Heart left ventricle (tissue), 16 donors: ENCODE measurements at regions not wholly inside any gene's neighbourhood (a gene's known extent, or its start where the extent isn't known, plus 50 kb on each side); places are given as distances from the start of the nearest gene placed in this dataset.
A peak's percentile ranks its signal among the peaks of the same experiment; 100 is the strongest.
"Not testable (repeated sequence)": the region's sequence is repeated elsewhere in the genome, so short reads cannot be mapped to it uniquely, and the experiment has no call there.

ENCODE experiments used
- ATAC-seq, 4 donors: fragments of 200-7000 bp; cut with Tn5 transposase; one replicate each; pipeline ENCODE4 v1.9.1; 2020 to 2022; ENCODE audit warnings: moderate library complexity in 4 of 4, mild to moderate bottlenecking in 3 of 4, moderate number of reproducible peaks in 1 of 4
- DNase-seq, 5 donors: peaks; one replicate each; pipeline ENCODE4 v3.0.0-alpha.2; 2020
- H3K27ac ChIP-seq, 12 donors: fragments of 200-600 bp; sonication (generic) in 4 of 12; one replicate each; pipeline versions ENCODE4 v1.5.0 to v1.8.0; 2016 to 2022; ENCODE audit warnings: mild to moderate bottlenecking in 2 of 12
- H3K27me3 ChIP-seq, 9 donors: fragments of 200-600 bp; sonication (generic) in 2 of 9; one replicate each; pipeline versions ENCODE4 v1.5.1 to v1.8.0; 2016 to 2022; ENCODE audit warnings: mild to moderate bottlenecking in 3 of 9
- H3K36me3 ChIP-seq, 9 donors: fragments of 200-600 bp; sonication (generic) in 2 of 9; one replicate each; pipeline versions ENCODE4 v1.5.0 to v1.8.0; 2018 to 2022; ENCODE audit warnings: mild to moderate bottlenecking in 2 of 9
- H3K4me1 ChIP-seq, 12 donors: fragments of 200-600 bp; sonication (generic) in 4 of 12; one replicate each; pipeline versions ENCODE4 v1.5.0 to v1.8.0; 2016 to 2022; ENCODE audit warnings: mild to moderate bottlenecking in 3 of 12
- H3K4me3 ChIP-seq, 12 donors: fragments of 200-600 bp; sonication (generic) in 4 of 12; one replicate each; pipeline versions ENCODE4 v1.5.0 to v1.8.0; 2017 to 2022; ENCODE audit warnings: mild to moderate bottlenecking in 9 of 12, moderate library complexity in 4 of 12
- H3K9me3 ChIP-seq, 12 donors: fragments of 200-600 bp; sonication (generic) in 4 of 12; one replicate each; pipeline versions ENCODE4 v1.5.0 to v1.8.0; 2016 to 2022; ENCODE audit warnings: mild to moderate bottlenecking in 1 of 12
- POLR2A ChIP-seq, 2 donors: fragments of 450-650 bp; IDR thresholded peaks; one replicate each; pipeline ENCODE4 v1.6.1; 2017; ENCODE audit warnings: antibody characterized with exemption in 2 of 2, mild to moderate bottlenecking in 2 of 2, moderate library complexity in 2 of 2
- WGBS, 4 donors: extraction: QIAGEN DNeasy Blood & Tissue Kit in 2 of 4; methylation state at CpG; one replicate each; pipeline versions ENCODE4 v1.1.5 to v1.1.7; 2013 to 2018; 5-methylcytosine and 5-hydroxymethylcytosine counted together
- intact Hi-C, 10 donors: fragments of 100-400 bp; cut with DNase I; formaldehyde crosslinking; loops; one replicate each; pipeline versions ENCODE4 v1.11.1 to v1.14.2; 2022
- TF ChIP-seq, protein P1 (sequence below), 12 donors: fragments of 200-600 bp; sonication (generic) in 4 of 12; IDR thresholded peaks; one replicate each; pipeline versions ENCODE4 v1.5.0 to v1.8.0; 2018 to 2022; ENCODE audit warnings: antibody characterized with exemption in 12 of 12, mild to moderate bottlenecking in 5 of 12
- donor health status: ischemic (EF 13 %, LVEDD 7.1; RV severe dilation, severe dysfunction).
- donor health status: healthy with polysubstance abuse.
- donor health status: DM: no; HTN: yes; CAD: no.
- donor health status: DM: no; HTN: no; CAD: no.
- donor health status: ischemic (EF 25% LVEDD 6.9; RV normal size, moderate dysfunction).
- donor health status: ischemic (EF 25% LVEDD 5.7; RV mildly dilated, moderate dysfunction).
- donor health status: healthy.
- donor health status: DM: yes; HTN: yes; CAD: no.
- donor health status: ischemic (EF 35%, LVEDD 5.7; RV mildly dilated, moderate dysfunction).
- donor health status: nonischemic (EF 11% LVEDD 7.7; RV severe dilation, severe dysfunction).
- donor health status: DM: yes; HTN: yes; CAD: no.
- donor health status: PGD.
- donor health status: ischemic (EF 29% LVEDD 5.4; RV normal size, mild dysfunction).
- donor health status: nonischemic (EF 23%, LVEDD 6.1; RV moderate dilation, normal function).

DNA sequence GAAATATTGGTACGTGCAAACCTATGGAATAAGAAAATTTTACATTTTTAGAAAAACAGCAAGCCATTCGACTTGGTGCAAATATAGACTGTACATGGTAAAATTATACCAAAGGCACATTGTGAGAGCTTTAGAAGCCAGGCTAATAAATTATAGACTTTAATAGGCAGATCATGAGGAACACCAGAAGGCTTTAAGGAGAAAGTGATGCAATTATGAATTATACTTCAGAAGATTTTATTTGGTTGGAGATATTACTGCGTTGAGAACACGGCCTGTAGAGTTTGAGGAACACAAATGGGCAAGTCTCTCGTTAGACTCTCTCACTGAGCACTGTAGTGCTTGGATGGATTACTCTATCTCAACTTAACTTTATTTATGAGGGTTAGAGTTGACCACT, 141.7 kb downstream of the MACC1 start:
- ATAC-seq: no peak
- no peaks in the 10 kb centered on the region for H3K9me3 ChIP-seq
- intact Hi-C loops: no loop called here
- no peak for TF ChIP-seq POLR2A (IDR thresholded peaks at IDR 0.05)
- TF ChIP-seq, protein P1, sequence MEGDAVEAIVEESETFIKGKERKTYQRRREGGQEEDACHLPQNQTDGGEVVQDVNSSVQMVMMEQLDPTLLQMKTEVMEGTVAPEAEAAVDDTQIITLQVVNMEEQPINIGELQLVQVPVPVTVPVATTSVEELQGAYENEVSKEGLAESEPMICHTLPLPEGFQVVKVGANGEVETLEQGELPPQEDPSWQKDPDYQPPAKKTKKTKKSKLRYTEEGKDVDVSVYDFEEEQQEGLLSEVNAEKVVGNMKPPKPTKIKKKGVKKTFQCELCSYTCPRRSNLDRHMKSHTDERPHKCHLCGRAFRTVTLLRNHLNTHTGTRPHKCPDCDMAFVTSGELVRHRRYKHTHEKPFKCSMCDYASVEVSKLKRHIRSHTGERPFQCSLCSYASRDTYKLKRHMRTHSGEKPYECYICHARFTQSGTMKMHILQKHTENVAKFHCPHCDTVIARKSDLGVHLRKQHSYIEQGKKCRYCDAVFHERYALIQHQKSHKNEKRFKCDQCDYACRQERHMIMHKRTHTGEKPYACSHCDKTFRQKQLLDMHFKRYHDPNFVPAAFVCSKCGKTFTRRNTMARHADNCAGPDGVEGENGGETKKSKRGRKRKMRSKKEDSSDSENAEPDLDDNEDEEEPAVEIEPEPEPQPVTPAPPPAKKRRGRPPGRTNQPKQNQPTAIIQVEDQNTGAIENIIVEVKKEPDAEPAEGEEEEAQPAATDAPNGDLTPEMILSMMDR (IDR thresholded peaks at IDR 0.05): no peak
- H3K27me3 ChIP-seq: no peaks in the 10 kb centered on the region
- no peaks in the 10 kb centered on the region for H3K4me1 ChIP-seq
- H3K36me3 ChIP-seq: no peaks in the 10 kb centered on the region
- no peak for DNase-seq
- WGBS, 4 donors: 83 to 86% (median 84%) methylated on average over 5 of the region's 5 CpGs
- peak overlapping the region in 1 of 12 donors; percentile 15 for H3K27ac ChIP-seq
- H3K4me3 ChIP-seq: no peak overlapping the region

DNA sequence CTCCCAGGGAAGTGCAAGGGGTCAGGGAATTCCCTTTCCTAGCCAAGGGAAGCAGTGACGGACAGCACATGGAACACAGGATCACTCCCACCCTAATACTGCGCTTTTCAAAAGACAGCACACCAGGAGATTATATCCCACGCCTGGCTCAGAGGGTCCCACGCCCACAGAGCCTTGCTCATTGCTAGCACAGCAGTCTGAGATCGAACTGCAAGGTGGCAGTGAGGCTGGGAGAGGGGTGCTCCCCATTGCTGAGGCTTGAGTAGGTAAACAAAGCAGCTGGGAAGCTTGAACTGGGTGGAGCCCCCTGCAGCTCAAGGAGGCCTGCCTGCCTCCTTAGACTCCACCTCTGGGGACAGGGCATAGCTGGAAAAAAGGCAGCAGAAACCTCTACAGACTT, 149.2 kb downstream of the MACC1 start:
- ATAC-seq, H3K27ac ChIP-seq, H3K4me1 ChIP-seq, H3K36me3 ChIP-seq, DNase-seq, intact Hi-C loops, H3K27me3 ChIP-seq, H3K4me3 ChIP-seq: not testable (repeated sequence)
- peaks cover 0 to 13% (median 2%) of the 10 kb centered on the region in 12 donors for H3K9me3 ChIP-seq
- WGBS, 4 donors: 58 to 79% (median 77%) methylated on average over 2 to 5 of the region's 5 CpGs

DNA sequence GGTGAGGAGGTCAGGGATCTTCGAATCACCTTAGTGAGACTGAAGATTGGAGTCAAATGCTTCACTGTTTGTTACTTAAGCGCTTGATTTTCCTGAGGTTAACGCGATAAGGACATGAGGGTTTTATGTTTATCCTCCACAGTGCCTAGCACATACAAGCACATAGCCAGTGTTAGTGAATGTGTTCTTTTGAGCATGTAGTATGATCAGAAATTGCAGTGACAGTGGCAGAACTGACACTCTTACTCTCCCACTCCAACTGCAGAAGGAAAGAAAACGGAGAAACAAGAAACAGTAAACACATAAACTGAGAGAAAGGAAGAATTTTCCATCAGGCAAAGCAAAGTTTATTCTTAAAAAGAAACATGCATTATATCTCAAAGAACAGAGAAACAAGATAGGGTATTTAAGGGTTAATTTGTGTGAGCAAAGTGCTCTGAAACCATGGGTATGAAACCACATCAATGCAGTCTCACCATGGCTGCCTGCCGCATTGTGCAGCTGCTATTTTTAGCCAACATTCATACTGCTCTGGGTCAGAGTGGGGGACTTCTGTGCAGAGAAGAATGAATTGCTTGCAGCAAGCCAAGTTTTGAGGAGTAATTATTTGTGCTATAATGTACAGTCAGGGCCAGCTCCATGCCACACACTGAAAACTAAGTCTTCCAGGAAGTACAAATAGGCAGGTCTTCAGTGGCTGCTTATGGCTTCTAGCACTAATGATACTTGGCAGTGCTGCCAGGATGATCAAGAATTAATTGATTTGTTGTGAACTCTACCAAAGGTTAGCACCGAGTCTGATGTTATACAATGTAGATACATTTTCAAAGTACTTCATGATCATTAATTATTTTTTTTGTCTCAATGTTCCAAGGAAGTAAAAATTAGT, 152.0 kb downstream of the MACC1 start:
- WGBS, 4 donors: 62 to 68% (median 67%) methylated on average over 7 of the region's 7 CpGs
- ATAC-seq: peak in 2 of 4 donors; percentile 55 to 63

DNA sequence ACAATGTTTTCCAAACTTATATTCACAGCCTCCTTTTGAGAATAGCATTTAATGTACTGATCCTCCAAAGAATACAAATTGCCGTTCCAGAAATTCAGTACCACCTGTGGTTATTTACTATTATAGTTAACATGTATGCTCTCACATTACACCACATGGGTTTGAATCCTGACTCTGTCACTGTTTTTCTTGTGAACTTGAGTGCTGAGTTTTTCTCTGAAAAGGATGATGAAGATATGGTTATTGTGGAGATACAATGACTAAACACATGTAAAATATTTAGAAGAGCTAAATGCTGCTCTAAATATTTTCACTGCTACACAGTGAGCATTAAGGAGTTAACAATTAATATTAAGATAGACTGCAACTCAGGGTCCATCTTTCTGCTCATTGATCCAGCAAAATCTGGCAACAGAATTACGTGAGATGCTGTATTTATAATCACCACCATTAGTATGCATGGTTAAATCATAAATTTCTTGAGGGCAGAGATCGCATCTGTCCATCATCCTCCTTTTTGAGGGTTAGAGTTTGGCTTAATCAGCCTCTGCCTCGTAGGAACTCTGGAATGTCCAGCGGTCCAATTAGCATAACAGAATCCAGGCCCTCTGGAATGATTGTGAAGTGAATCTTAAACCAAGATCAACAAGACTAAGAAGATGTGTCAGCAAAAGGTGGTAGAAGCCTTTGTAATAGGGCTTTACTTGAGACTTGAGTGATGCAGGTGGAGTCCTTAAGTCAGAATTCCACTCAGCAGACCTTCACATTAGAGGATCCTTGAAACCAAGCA, 152.8 kb downstream of the MACC1 start:
- peaks cover 0 to 5% (median 0%) of the 10 kb centered on the region in 12 donors for H3K4me1 ChIP-seq
- H3K9me3 ChIP-seq: peaks cover 0 to 18% (median 3%) of the 10 kb centered on the region in 12 donors
- H3K27me3 ChIP-seq: no peaks in the 10 kb centered on the region
- WGBS, 4 donors: 74 to 79% (median 76%) methylated on average over 5 of the region's 5 CpGs
- DNase-seq (no peak), ATAC-seq (no peak)
- H3K36me3 ChIP-seq: no peaks in the 10 kb centered on the region
- H3K27ac ChIP-seq: no peak overlapping the region
- H3K4me3 ChIP-seq: no peak overlapping the region
- intact Hi-C loops: no loop called here
- TF ChIP-seq, protein P1 (IDR thresholded peaks at IDR 0.05): no peak
- no peak for TF ChIP-seq POLR2A (IDR thresholded peaks at IDR 0.05)

More for the DNA sequence above, 152.0 kb downstream of the MACC1 start:
- H3K36me3 ChIP-seq: no peaks in the 10 kb centered on the region
- intact Hi-C loops: no loop called here
- TF ChIP-seq POLR2A (IDR thresholded peaks at IDR 0.05): no peak
- TF ChIP-seq, protein P1 (IDR thresholded peaks at IDR 0.05): no peak
- peaks cover 0 to 18% (median 3%) of the 10 kb centered on the region in 12 donors for H3K9me3 ChIP-seq
- peaks cover 0 to 5% (median 0%) of the 10 kb centered on the region in 12 donors for H3K4me1 ChIP-seq
- no peak overlapping the region for H3K27ac ChIP-seq
- no peak for DNase-seq
- no peaks in the 10 kb centered on the region for H3K27me3 ChIP-seq
- H3K4me3 ChIP-seq: no peak overlapping the region
